ENCODE measurements at regions not wholly inside any gene's neighbourhood (a gene's known extent, or its start where the extent isn't known, plus 50 kb on each side); places are given as distances from the start of the nearest gene placed in this dataset.

- TF ChIP-seq ZSCAN9 (CRISPR knock-in tag; IDR thresholded peaks at IDR 0.05; ENCODE audit: borderline replicate concordance) (no peak), MTF1 (CRISPR knock-in tag; IDR thresholded peaks at IDR 0.05) (no peak), AKNA (CRISPR knock-in tag; IDR thresholded peaks at IDR 0.05; ENCODE audit: borderline replicate concordance) (no peak), MZF1 (CRISPR knock-in tag; IDR thresholded peaks at IDR 0.05; ENCODE audit: borderline replicate concordance) (no peak), ZNF12 (CRISPR knock-in tag; IDR thresholded peaks at IDR 0.05) (no peak), ZNF556 (CRISPR knock-in tag; IDR thresholded peaks at IDR 0.05; ENCODE audit: borderline replicate concordance) (no peak), SMAD9 (CRISPR knock-in tag; IDR thresholded peaks at IDR 0.05) (no peak), ZNF704 (CRISPR knock-in tag; IDR thresholded peaks at IDR 0.05; ENCODE audit: borderline replicate concordance) (no peak), ARID5B (CRISPR knock-in tag; IDR thresholded peaks at IDR 0.05) (no peak), KDM4B (CRISPR knock-in tag; IDR thresholded peaks at IDR 0.05) (no peak), ISL2 (CRISPR knock-in tag; IDR thresholded peaks at IDR 0.05) (no peak), ONECUT2 (CRISPR knock-in tag; IDR thresholded peaks at IDR 0.05) (no peak), RFX1 (IDR thresholded peaks at IDR 0.05) (no peak), FOXC1 (CRISPR knock-in tag; IDR thresholded peaks at IDR 0.05; ENCODE audit: borderline replicate concordance) (no peak), ZNF18 (CRISPR knock-in tag; IDR thresholded peaks at IDR 0.05; ENCODE audit: insufficient replicate concordance) (no peak), ZNF44 (CRISPR knock-in tag; IDR thresholded peaks at IDR 0.05) (no peak), ZSCAN29 (CRISPR knock-in tag; conservative IDR thresholded peaks at IDR 0.05) (no peak)
Measured at GRCh38 chr14:24693983-24694382, 60.0 kb upstream of the GZMB start (continued).

Measured in HepG2 (cell line).